ENCODE measurements at regions not wholly inside any gene's neighbourhood (a gene's known extent, or its start where the extent isn't known, plus 50 kb on each side); places are given as distances from the start of the nearest gene placed in this dataset.
"Not testable (repeated sequence)": the region's sequence is repeated elsewhere in the genome, so short reads cannot be mapped to it uniquely, and the experiment has no call there.

DNA sequence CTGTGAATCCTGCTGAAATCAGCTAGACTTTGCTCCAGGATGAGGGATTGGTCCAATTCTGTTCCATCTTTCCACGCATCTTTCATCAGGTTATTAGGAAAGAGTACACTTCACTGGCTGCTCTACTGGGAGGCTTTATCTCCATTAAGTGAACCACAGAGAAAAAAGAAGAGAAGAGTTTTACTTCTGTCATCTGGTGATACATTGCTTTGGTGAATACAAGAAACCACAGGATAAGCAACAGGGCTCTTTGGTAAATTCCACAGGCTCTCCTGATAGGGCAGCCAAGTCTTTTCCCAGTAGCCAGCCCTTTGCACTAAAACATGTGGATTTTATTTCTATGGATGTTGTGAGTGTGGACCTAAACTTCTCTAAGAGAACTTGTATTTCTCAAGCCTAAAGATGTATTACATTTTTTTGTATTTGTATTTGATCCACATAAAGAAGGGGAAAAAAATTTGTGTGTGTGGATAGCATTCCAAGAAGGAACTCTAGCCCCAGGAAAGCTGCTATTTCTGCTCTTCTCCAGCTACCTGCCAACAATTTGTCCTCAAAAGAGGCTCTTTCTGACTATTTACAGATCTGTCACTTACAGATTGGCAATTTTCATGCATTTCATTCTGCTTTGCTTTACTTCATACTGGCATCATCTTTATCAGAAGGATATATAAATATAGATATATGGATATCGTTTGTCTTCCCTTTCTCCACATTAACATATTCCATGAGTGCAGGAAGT is 1117.6 kb upstream of the TMEM132C start:
- H3K4me3 ChIP-seq: no peak overlapping the region
- no peak for DNase-seq (ENCODE audit: low spot score)
- H3K36me3 ChIP-seq: no peaks in the 10 kb centered on the region
- H3K9me3 ChIP-seq: no peaks in the 10 kb centered on the region
- H3K27ac ChIP-seq: no peak overlapping the region
- H3K27me3 ChIP-seq (replicated peaks; ENCODE audit: insufficient read depth): no peaks in the 10 kb centered on the region
- peaks cover 0 to 5% of the 10 kb centered on the region in 2 donors for H3K4me1 ChIP-seq (ENCODE audit: control insufficient read depth in 1 of 2, low read depth in 2 of 2)
- ATAC-seq (ENCODE audit: insufficient number of reproducible peaks, low FRiP score, low read depth): no peak
- TF ChIP-seq, protein P1, sequence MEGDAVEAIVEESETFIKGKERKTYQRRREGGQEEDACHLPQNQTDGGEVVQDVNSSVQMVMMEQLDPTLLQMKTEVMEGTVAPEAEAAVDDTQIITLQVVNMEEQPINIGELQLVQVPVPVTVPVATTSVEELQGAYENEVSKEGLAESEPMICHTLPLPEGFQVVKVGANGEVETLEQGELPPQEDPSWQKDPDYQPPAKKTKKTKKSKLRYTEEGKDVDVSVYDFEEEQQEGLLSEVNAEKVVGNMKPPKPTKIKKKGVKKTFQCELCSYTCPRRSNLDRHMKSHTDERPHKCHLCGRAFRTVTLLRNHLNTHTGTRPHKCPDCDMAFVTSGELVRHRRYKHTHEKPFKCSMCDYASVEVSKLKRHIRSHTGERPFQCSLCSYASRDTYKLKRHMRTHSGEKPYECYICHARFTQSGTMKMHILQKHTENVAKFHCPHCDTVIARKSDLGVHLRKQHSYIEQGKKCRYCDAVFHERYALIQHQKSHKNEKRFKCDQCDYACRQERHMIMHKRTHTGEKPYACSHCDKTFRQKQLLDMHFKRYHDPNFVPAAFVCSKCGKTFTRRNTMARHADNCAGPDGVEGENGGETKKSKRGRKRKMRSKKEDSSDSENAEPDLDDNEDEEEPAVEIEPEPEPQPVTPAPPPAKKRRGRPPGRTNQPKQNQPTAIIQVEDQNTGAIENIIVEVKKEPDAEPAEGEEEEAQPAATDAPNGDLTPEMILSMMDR (IDR thresholded peaks at IDR 0.05): no peak

DNA sequence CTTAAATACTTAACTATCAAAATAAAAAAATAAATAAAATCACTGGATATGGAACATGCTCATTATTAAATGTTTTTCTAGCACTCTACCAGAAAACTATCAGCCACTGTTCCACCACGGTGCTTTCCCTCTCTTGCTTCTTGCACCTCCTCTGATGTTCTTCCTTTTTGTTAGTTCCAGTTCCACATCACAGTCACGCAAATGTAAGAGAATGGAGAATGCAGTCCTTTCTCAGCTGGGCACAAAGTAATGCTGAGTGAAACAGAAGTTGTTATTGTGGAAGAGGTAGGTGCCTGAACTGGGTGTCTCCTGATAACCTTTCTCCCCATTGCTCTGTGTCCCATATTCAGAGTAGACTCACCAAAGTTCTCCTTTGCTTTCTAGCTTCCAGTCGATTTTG is 1116.9 kb upstream of the TMEM132C start:
- no peaks in the 10 kb centered on the region for H3K27me3 ChIP-seq (replicated peaks; ENCODE audit: insufficient read depth)
- H3K9me3 ChIP-seq: no peaks in the 10 kb centered on the region
- H3K36me3 ChIP-seq: no peaks in the 10 kb centered on the region
- ATAC-seq (ENCODE audit: insufficient number of reproducible peaks, low FRiP score, low read depth) (no peak), DNase-seq (ENCODE audit: low spot score) (no peak)
- peaks cover 0 to 5% of the 10 kb centered on the region in 2 donors for H3K4me1 ChIP-seq (ENCODE audit: control insufficient read depth in 1 of 2, low read depth in 2 of 2)
- no peak overlapping the region for H3K27ac ChIP-seq
- no peak overlapping the region for H3K4me3 ChIP-seq
- TF ChIP-seq, protein P1 (IDR thresholded peaks at IDR 0.05): no peak

GRCh38 chr12:127150479-127150878 is 1116.5 kb upstream of the TMEM132C start:
- Histone ChIP-seq H3K27ac (no peak overlapping the region), H3K4me1 (ENCODE audit: control insufficient read depth in 1 of 2, low read depth in 2 of 2) (peaks cover 0 to 5% of the 10 kb centered on the region in 2 donors), H3K4me3 (no peak overlapping the region), H3K9me3 (no peaks in the 10 kb centered on the region), H3K27me3 (replicated peaks; ENCODE audit: insufficient read depth) (no peaks in the 10 kb centered on the region), H3K36me3 (no peaks in the 10 kb centered on the region)
- ATAC-seq (ENCODE audit: insufficient number of reproducible peaks, low FRiP score, low read depth): no peak
- TF ChIP-seq, protein P1 (IDR thresholded peaks at IDR 0.05): no peak
- no peak for DNase-seq (ENCODE audit: low spot score)

GRCh38 chr12:127150956-127151355 is 1116.0 kb upstream of the TMEM132C start:
- Histone ChIP-seq H3K27ac (no peak overlapping the region), H3K4me1 (ENCODE audit: control insufficient read depth in 1 of 2, low read depth in 2 of 2) (peaks cover 0 to 5% of the 10 kb centered on the region in 2 donors), H3K27me3 (replicated peaks; ENCODE audit: insufficient read depth) (no peaks in the 10 kb centered on the region), H3K36me3 (no peaks in the 10 kb centered on the region), H3K4me3 (no peak overlapping the region), H3K9me3 (no peaks in the 10 kb centered on the region)
- TF ChIP-seq, protein P1 (IDR thresholded peaks at IDR 0.05): no peak
- no peak for DNase-seq (ENCODE audit: low spot score)
- ATAC-seq (ENCODE audit: insufficient number of reproducible peaks, low FRiP score, low read depth): no peak

GRCh38 chr12:127153996-127154395 is 1113.0 kb upstream of the TMEM132C start:
- ATAC-seq (ENCODE audit: insufficient number of reproducible peaks, low FRiP score, low read depth) (no peak), DNase-seq (ENCODE audit: low spot score) (no peak)
- Histone ChIP-seq H3K4me1 (ENCODE audit: control insufficient read depth in 1 of 2, low read depth in 2 of 2) (no peaks in the 10 kb centered on the region), H3K36me3 (no peaks in the 10 kb centered on the region), H3K27ac (no peak overlapping the region), H3K4me3 (no peak overlapping the region), H3K27me3 (replicated peaks; ENCODE audit: insufficient read depth) (no peaks in the 10 kb centered on the region), H3K9me3 (no peaks in the 10 kb centered on the region)
- TF ChIP-seq, protein P1 (IDR thresholded peaks at IDR 0.05): no peak

GRCh38 chr12:127154830-127155229 is 1112.1 kb upstream of the TMEM132C start:
- not testable (repeated sequence) for H3K27me3 ChIP-seq (replicated peaks; ENCODE audit: insufficient read depth); H3K36me3 ChIP-seq; ATAC-seq (ENCODE audit: insufficient number of reproducible peaks, low FRiP score, low read depth); H3K27ac ChIP-seq; DNase-seq (ENCODE audit: low spot score); H3K4me1 ChIP-seq (ENCODE audit: control insufficient read depth in 1 of 2, low read depth in 2 of 2); H3K9me3 ChIP-seq; H3K4me3 ChIP-seq

DNA sequence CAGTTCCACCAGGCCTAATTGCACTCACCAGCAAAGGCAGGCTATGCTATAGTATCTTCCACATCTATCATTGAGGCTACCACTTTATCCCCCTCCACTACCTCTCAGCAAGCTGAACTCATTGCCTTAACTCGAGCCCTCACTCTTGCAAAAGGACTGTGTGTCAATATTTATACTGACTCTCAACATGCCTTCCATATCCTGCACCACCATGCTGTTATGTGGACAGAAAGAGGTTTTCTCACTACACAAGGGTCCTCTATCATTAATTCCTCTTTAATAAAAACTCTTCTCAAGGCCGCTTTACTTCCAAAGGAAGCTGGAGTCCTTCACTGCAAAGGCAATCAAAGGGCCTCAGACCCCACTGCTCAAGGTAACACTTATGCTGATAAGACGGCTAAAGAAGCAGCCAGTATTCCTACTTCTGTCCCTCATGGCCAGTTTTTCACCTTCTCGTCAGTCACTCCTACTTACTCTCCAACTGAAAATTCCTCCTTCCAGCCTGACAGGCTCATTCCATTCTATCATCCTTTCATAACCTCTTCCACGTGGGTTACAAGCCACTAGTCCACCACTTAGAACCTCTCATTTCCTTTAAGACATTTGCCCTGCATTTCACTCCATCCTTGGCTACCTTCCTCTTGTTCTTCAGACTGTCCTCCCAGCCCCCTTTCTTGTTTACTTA is 1110.9 kb upstream of the TMEM132C start:
- not testable (repeated sequence) for H3K4me1 ChIP-seq (ENCODE audit: control insufficient read depth in 1 of 2, low read depth in 2 of 2); H3K27ac ChIP-seq; H3K27me3 ChIP-seq (replicated peaks; ENCODE audit: insufficient read depth); ATAC-seq (ENCODE audit: insufficient number of reproducible peaks, low FRiP score, low read depth); H3K4me3 ChIP-seq; DNase-seq (ENCODE audit: low spot score); H3K36me3 ChIP-seq; H3K9me3 ChIP-seq
